ENCODE measurements at regions not wholly inside any gene's neighbourhood (a gene's known extent, or its start where the extent isn't known, plus 50 kb on each side); places are given as distances from the start of the nearest gene placed in this dataset.
A peak's percentile ranks its signal among the peaks of the same experiment; 100 is the strongest.

- FAIRE-seq (no peak), DNase-seq (ENCODE audit: insufficient read length, low spot score) (no peak)
- TF ChIP-seq POLR2AphosphoS5 (IDR thresholded peaks at IDR 0.05; ENCODE audit: low read depth, low read length) (no peak), POLR2A (IDR thresholded peaks at IDR 0.05; ENCODE audit: low read depth, low read length) (no peak), SPI1 (IDR thresholded peaks at IDR 0.05; ENCODE audit: low read depth, low read length) (no peak), POU2F2 (IDR thresholded peaks at IDR 0.05; ENCODE audit: low read depth, low read length) (no peak), TAF1 (IDR thresholded peaks at IDR 0.05; ENCODE audit: low read depth, low read length) (no peak), PAX5 (IDR thresholded peaks at IDR 0.05; ENCODE audit: insufficient read depth, low read length, severe bottlenecking) (peak; percentile 58)
These were observed 75.0 kb upstream of the SULF2 start for GRCh38 chr20:47860049-47860830.

DNA sequence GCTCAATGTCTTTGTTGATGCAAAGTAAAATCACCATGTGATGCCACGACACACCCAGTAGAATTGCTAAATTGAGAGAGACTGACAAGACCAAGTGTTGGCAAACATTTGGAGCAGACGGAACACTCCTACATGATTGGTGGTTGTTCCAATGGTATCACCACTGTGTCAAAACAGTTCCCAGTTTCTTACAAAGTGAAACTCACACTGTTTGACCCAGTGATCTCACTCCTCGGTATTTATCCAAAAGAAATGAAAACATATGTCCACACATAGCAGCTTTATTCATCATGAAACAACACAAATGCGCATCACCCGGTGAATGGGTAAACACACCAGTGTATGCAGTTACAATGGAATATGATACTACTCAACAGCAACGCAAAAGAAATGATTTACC is 74.0 kb upstream of the SULF2 start:
- no peak for TF ChIP-seq TAF1 (IDR thresholded peaks at IDR 0.05; ENCODE audit: low read depth, low read length)
- no peak for TF ChIP-seq PAX5 (IDR thresholded peaks at IDR 0.05; ENCODE audit: insufficient read depth, low read length, severe bottlenecking)
- no peak for TF ChIP-seq SPI1 (IDR thresholded peaks at IDR 0.05; ENCODE audit: low read depth, low read length)
- no peak for TF ChIP-seq POLR2AphosphoS5 (IDR thresholded peaks at IDR 0.05; ENCODE audit: low read depth, low read length)
- TF ChIP-seq POLR2A (IDR thresholded peaks at IDR 0.05; ENCODE audit: low read depth, low read length): no peak
- FAIRE-seq (no peak), DNase-seq (ENCODE audit: insufficient read length, low spot score) (no peak)

GRCh38 chr20:47857569-47858464 is 72.5 kb upstream of the SULF2 start:
- no peak for FAIRE-seq
- DNase-seq (ENCODE audit: insufficient read length, low spot score): no peak
- TF ChIP-seq POU2F2 (IDR thresholded peaks at IDR 0.05; ENCODE audit: low read depth, low read length) (no peak), SPI1 (IDR thresholded peaks at IDR 0.05; ENCODE audit: low read depth, low read length) (peak; percentile 80), POLR2AphosphoS5 (IDR thresholded peaks at IDR 0.05; ENCODE audit: low read depth, low read length) (no peak)

- no peak for FAIRE-seq
- DNase-seq (ENCODE audit: insufficient read length, low spot score): no peak
- TF ChIP-seq TAF1 (IDR thresholded peaks at IDR 0.05; ENCODE audit: low read depth, low read length) (no peak), PAX5 (IDR thresholded peaks at IDR 0.05; ENCODE audit: insufficient read depth, low read length, severe bottlenecking) (no peak), POU2F2 (IDR thresholded peaks at IDR 0.05; ENCODE audit: low read depth, low read length) (no peak), SPI1 (IDR thresholded peaks at IDR 0.05; ENCODE audit: low read depth, low read length) (no peak), POLR2AphosphoS5 (IDR thresholded peaks at IDR 0.05; ENCODE audit: low read depth, low read length) (no peak), POLR2A (IDR thresholded peaks at IDR 0.05; ENCODE audit: low read depth, low read length) (no peak)
These were observed 71.9 kb upstream of the SULF2 start for GRCh38 chr20:47857187-47857568.

- TF ChIP-seq POLR2A (IDR thresholded peaks at IDR 0.05; ENCODE audit: low read depth, low read length): no peak
- no peak for TF ChIP-seq TAF1 (IDR thresholded peaks at IDR 0.05; ENCODE audit: low read depth, low read length)
- TF ChIP-seq PAX5 (IDR thresholded peaks at IDR 0.05; ENCODE audit: insufficient read depth, low read length, severe bottlenecking): no peak
- TF ChIP-seq SPI1 (IDR thresholded peaks at IDR 0.05; ENCODE audit: low read depth, low read length): no peak
- no peak for TF ChIP-seq POLR2AphosphoS5 (IDR thresholded peaks at IDR 0.05; ENCODE audit: low read depth, low read length)
- no peak for TF ChIP-seq POU2F2 (IDR thresholded peaks at IDR 0.05; ENCODE audit: low read depth, low read length)
- DNase-seq (ENCODE audit: insufficient read length, low spot score): no peak
- FAIRE-seq: no peak
These were observed 70.5 kb upstream of the SULF2 start for GRCh38 chr20:47855799-47856198.

DNA sequence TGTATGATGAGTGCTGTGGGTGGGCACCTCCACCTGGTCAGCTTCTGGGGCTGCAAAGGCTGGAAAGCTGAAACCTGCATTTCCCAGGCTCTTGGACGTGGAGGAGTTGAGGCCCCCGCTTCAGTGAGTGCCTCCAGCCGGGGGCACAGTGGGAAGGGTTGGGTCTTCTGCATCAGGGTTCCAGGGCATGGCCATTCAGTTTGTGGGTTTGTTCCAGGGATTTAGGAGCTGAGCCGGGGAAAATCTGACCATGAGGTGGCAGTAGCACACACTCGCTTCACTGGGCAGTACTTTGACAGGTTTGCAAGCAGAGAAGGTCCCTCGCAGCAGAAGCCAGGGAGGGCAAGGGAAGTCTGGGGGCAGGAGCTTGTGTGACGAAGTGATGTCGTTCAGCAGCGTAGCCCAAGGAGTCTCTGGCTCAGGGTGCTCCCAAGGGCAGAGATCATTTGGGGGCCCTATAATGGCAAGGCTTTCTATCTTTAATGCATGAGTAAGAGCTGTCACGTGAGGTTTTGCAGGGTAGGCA is 69.5 kb upstream of the SULF2 start:
- TF ChIP-seq TAF1 (IDR thresholded peaks at IDR 0.05; ENCODE audit: low read depth, low read length): no peak
- TF ChIP-seq POLR2AphosphoS5 (IDR thresholded peaks at IDR 0.05; ENCODE audit: low read depth, low read length): no peak
- TF ChIP-seq POLR2A (IDR thresholded peaks at IDR 0.05; ENCODE audit: low read depth, low read length): no peak
- no peak for TF ChIP-seq PAX5 (IDR thresholded peaks at IDR 0.05; ENCODE audit: insufficient read depth, low read length, severe bottlenecking)
- no peak for TF ChIP-seq POU2F2 (IDR thresholded peaks at IDR 0.05; ENCODE audit: low read depth, low read length)
- no peak for TF ChIP-seq SPI1 (IDR thresholded peaks at IDR 0.05; ENCODE audit: low read depth, low read length)
- DNase-seq (ENCODE audit: insufficient read length, low spot score) (no peak), FAIRE-seq (peak; percentile 5)

DNA sequence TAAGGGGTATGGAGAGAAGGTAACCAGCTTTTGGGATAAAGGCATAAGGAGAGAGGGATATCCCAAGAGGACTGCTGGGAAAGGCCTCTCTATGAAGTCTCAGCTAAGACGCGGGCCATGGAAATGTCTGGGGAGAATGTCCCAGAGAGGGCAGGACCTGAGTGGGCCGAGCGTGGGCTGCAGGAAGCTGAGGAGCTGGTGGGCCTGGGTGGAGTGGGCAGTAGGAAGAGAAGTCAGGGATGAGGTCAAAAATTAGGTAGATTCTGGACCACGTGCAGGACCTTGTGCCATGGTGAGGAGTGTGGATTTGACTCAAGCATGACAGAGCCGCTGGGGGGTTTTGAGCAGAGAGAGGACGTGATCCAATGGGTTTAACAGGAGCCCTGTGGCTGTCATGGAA is 66.5 kb upstream of the SULF2 start:
- FAIRE-seq (no peak), DNase-seq (ENCODE audit: insufficient read length, low spot score) (no peak)
- no peak for TF ChIP-seq POLR2A (IDR thresholded peaks at IDR 0.05; ENCODE audit: low read depth, low read length)
- no peak for TF ChIP-seq POU2F2 (IDR thresholded peaks at IDR 0.05; ENCODE audit: low read depth, low read length)
- no peak for TF ChIP-seq SPI1 (IDR thresholded peaks at IDR 0.05; ENCODE audit: low read depth, low read length)
- no peak for TF ChIP-seq TAF1 (IDR thresholded peaks at IDR 0.05; ENCODE audit: low read depth, low read length)
- TF ChIP-seq POLR2AphosphoS5 (IDR thresholded peaks at IDR 0.05; ENCODE audit: low read depth, low read length): no peak
- TF ChIP-seq PAX5 (IDR thresholded peaks at IDR 0.05; ENCODE audit: insufficient read depth, low read length, severe bottlenecking): no peak

DNA sequence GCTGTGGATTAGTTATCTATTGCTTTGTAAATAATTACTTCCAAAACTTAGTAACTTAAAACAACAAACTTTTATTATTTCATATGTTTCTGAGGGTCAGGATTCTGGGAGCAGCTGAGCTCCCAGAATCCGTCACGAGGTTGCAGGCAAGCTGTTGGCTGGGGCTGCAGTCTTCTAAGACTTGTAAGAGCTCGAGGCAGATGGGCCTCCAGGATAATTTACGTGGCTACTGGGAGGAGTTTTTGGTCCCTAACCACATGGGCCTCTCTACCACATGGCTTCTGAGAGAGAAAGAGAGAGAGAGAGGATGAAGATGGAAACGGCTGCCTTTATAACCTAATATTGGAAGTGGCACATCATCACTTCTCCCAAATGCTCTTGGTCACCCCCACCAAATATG is 64.9 kb upstream of the SULF2 start:
- FAIRE-seq: no peak
- no peak for TF ChIP-seq PAX5 (IDR thresholded peaks at IDR 0.05; ENCODE audit: insufficient read depth, low read length, severe bottlenecking)
- no peak for TF ChIP-seq POU2F2 (IDR thresholded peaks at IDR 0.05; ENCODE audit: low read depth, low read length)
- no peak for TF ChIP-seq SPI1 (IDR thresholded peaks at IDR 0.05; ENCODE audit: low read depth, low read length)
- no peak for TF ChIP-seq POLR2AphosphoS5 (IDR thresholded peaks at IDR 0.05; ENCODE audit: low read depth, low read length)
- DNase-seq (ENCODE audit: insufficient read length, low spot score): no peak

GRCh38 chr20:47849596-47849995 is 64.3 kb upstream of the SULF2 start:
- no peak for DNase-seq (ENCODE audit: insufficient read length, low spot score)
- FAIRE-seq: no peak
- TF ChIP-seq POU2F2 (IDR thresholded peaks at IDR 0.05; ENCODE audit: low read depth, low read length) (no peak), SPI1 (IDR thresholded peaks at IDR 0.05; ENCODE audit: low read depth, low read length) (no peak), POLR2AphosphoS5 (IDR thresholded peaks at IDR 0.05; ENCODE audit: low read depth, low read length) (no peak), PAX5 (IDR thresholded peaks at IDR 0.05; ENCODE audit: insufficient read depth, low read length, severe bottlenecking) (no peak), TAF1 (IDR thresholded peaks at IDR 0.05; ENCODE audit: low read depth, low read length) (no peak), POLR2A (IDR thresholded peaks at IDR 0.05; ENCODE audit: low read depth, low read length) (no peak)
